ENCODE measurements at regions not wholly inside any gene's neighbourhood (a gene's known extent, or its start where the extent isn't known, plus 50 kb on each side); places are given as distances from the start of the nearest gene placed in this dataset.

GRCh38 chr2:195395362-195395761, 261.7 kb upstream of the SLC39A10 start:
- no peak for DNase-seq

- no peak for DNase-seq
Measured at GRCh38 chr2:195392446-195393336, 264.3 kb upstream of the SLC39A10 start.

GRCh38 chr2:195390686-195391321, 266.2 kb upstream of the SLC39A10 start:
- DNase-seq: no peak

- DNase-seq: no peak
Measured at GRCh38 chr2:195388028-195388427, 269.0 kb upstream of the SLC39A10 start.

GRCh38 chr2:195382186-195382585, 274.8 kb upstream of the SLC39A10 start:
- no peak for DNase-seq

- DNase-seq: no peak
Measured at GRCh38 chr2:195370167-195370943, 286.7 kb upstream of the SLC39A10 start.

- no peak for DNase-seq
Measured at GRCh38 chr2:195369218-195369587, 287.8 kb upstream of the SLC39A10 start.

GRCh38 chr2:195368249-195369217, 288.5 kb upstream of the SLC39A10 start:
- no peak for DNase-seq

GRCh38 chr2:195367809-195368208, 289.2 kb upstream of the SLC39A10 start:
- DNase-seq: no peak

GRCh38 chr2:195364015-195364965, 292.7 kb upstream of the SLC39A10 start:
- DNase-seq: no peak

GRCh38 chr2:195363496-195363895, 293.5 kb upstream of the SLC39A10 start:
- DNase-seq: no peak

- DNase-seq: no peak
Measured at GRCh38 chr2:195360242-195360641, 296.8 kb upstream of the SLC39A10 start.

GRCh38 chr2:195359043-195359735, 297.8 kb upstream of the SLC39A10 start:
- DNase-seq: no peak

- no peak for DNase-seq
Measured at GRCh38 chr2:195356920-195357440, 300.0 kb upstream of the SLC39A10 start.

- no peak for DNase-seq
Measured at GRCh38 chr2:195356026-195356425, 301.0 kb upstream of the SLC39A10 start.

- DNase-seq: no peak
Measured at GRCh38 chr2:195352581-195352980, 304.4 kb upstream of the SLC39A10 start.

GRCh38 chr2:195343942-195344530, 313.0 kb upstream of the SLC39A10 start:
- DNase-seq: no peak

- DNase-seq: no peak
Measured at GRCh38 chr2:195343540-195343939, 313.5 kb upstream of the SLC39A10 start.

- no peak for DNase-seq
Measured at GRCh38 chr2:195342061-195342460, 315.0 kb upstream of the SLC39A10 start.

- DNase-seq: no peak
Measured at GRCh38 chr2:195338856-195339255, 318.2 kb upstream of the SLC39A10 start.

All from activated CD8-positive, alpha-beta memory T cell treated with anti-CD3 and anti-CD28 coated beads for 24 hours (primary cell).